B cell (primary cell): ENCODE measurements at regions not wholly inside any gene's neighbourhood (a gene's known extent, or its start where the extent isn't known, plus 50 kb on each side); places are given as distances from the start of the nearest gene placed in this dataset.

ENCODE experiments used
- ATAC-seq: fragments of 200-7000 bp; cut with Tn5 transposase; one replicate; pipeline ENCODE4 v1.10.0; 2021; ENCODE audit warnings: low read depth, mild to moderate bottlenecking, moderate number of reproducible peaks, moderate library complexity
- CTCF ChIA-PET: fragments of 350-600 bp; sonication (Branson Sonifier 250); formaldehyde crosslinking; loops from one replicate; lab custom pipeline; 2021; ENCODE audit warnings: antibody characterized with exemption, inconsistent platforms; lab: Charles Lee
- POLR2A ChIA-PET: fragments of 350-600 bp; sonication (Branson Sonifier 250); formaldehyde crosslinking; loops from one replicate; lab custom pipeline; 2021; ENCODE audit warnings: antibody characterized with exemption; lab: Charles Lee
- DNase-seq: peaks from one replicate; pipeline ENCODE4 v3.0.0; 2013
- H2AFZ ChIP-seq: 2 replicates; pipeline ENCODE4 v1.6.1; 2012; ENCODE audit warnings: mild to moderate bottlenecking, low read depth, low read length; ENCODE audit not compliant: insufficient read depth, poor library complexity, severe bottlenecking
- H3K27ac ChIP-seq, 2 donors: 1 replicate in 1 of 2; 2 replicates in 1 of 2; pipeline ENCODE4 v1.5.1; 2012 to 2013; ENCODE audit warnings: low read length in 2 of 2, mild to moderate bottlenecking in 2 of 2, moderate library complexity in 1 of 2
- H3K27me3 ChIP-seq, 4 experiments: fragments of 200-600 bp in 1 of 4; sonication (generic) in 1 of 4; replicated peaks in 1 of 4; 1 replicate in 2 of 4; 2 replicates in 2 of 4; pipeline versions ENCODE4 v1.6.1 to v1.7.0; 2013 to 2016; ENCODE audit warnings: low read length in 3 of 4, mild to moderate bottlenecking in 2 of 4, mixed read lengths in 1 of 4, moderate library complexity in 1 of 4; ENCODE audit not compliant: insufficient read depth in 4 of 4, control insufficient read depth in 3 of 4; ENCODE audit errors: control extremely low read depth in 1 of 4
- H3K36me3 ChIP-seq, 2 experiments: replicated peaks in 1 of 2; 1 replicate in 1 of 2; 2 replicates in 1 of 2; pipeline versions ENCODE4 v1.6.1 to v1.7.1; 2013; ENCODE audit warnings: low read length in 1 of 2; ENCODE audit not compliant: insufficient read depth in 2 of 2, control insufficient read depth in 1 of 2; ENCODE audit errors: control extremely low read depth in 1 of 2, extremely low read depth in 1 of 2
- H3K4me1 ChIP-seq, 2 donors: fragments of 200-600 bp in 1 of 2; sonication (generic) in 1 of 2; 1 replicate in 1 of 2; 2 replicates in 1 of 2; pipeline versions ENCODE4 v1.5.1 to v1.6.1; 2013 to 2017; ENCODE audit warnings: low read length in 2 of 2; ENCODE audit not compliant: control insufficient read depth in 2 of 2, insufficient read depth in 2 of 2
- H3K4me2 ChIP-seq: replicated peaks from 2 replicates; pipeline ENCODE3; 2012; ENCODE audit warnings: mild to moderate bottlenecking, low read depth, low read length; ENCODE audit not compliant: poor library complexity, severe bottlenecking
- H3K4me3 ChIP-seq, 5 experiments: fragments of 200-600 bp in 1 of 5; sonication (generic) in 1 of 5; 1 replicate in 3 of 5; 2 replicates in 2 of 5; pipeline versions ENCODE4 v1.5.1 to v1.7.0; 2011 to 2016; ENCODE audit warnings: low read length in 4 of 5, mild to moderate bottlenecking in 4 of 5, low read depth in 2 of 5, control low read depth in 1 of 5, moderate library complexity in 1 of 5; ENCODE audit not compliant: insufficient read depth in 1 of 5; ENCODE audit errors: control extremely low read depth in 1 of 5, extremely low read depth in 1 of 5
- H3K79me2 ChIP-seq: fragments of 200-600 bp; sonication (generic); one replicate; pipeline ENCODE4 v1.6.0; 2016; ENCODE audit warnings: low read length; ENCODE audit not compliant: control insufficient read depth, insufficient read depth
- H3K9ac ChIP-seq: fragments of 200-600 bp; sonication (generic); 2 replicates; pipeline ENCODE4 v1.6.1; 2017; ENCODE audit warnings: mild to moderate bottlenecking, low read length, moderate library complexity
- H3K9me3 ChIP-seq, 3 donors: one replicate each; pipeline versions ENCODE4 v1.6.1 to v1.7.1; 2013; ENCODE audit warnings: low read length in 2 of 3; ENCODE audit not compliant: control insufficient read depth in 2 of 3, insufficient read depth in 1 of 3; ENCODE audit errors: control extremely low read depth in 1 of 3
- H4K20me1 ChIP-seq: 2 replicates; pipeline ENCODE4 v1.6.0; 2012; ENCODE audit warnings: mild to moderate bottlenecking, low read length; ENCODE audit not compliant: insufficient read depth, control insufficient read depth, poor library complexity, severe bottlenecking
- H3K27ac Mint-ChIP-seq: one replicate; pipeline ENCODE4 v1.8.0; 2021; ENCODE audit warnings: mixed read lengths
- H3K27me3 Mint-ChIP-seq: one replicate; pipeline ENCODE4 v1.8.0; 2021; ENCODE audit warnings: mixed read lengths
- H3K4me1 Mint-ChIP-seq: one replicate; pipeline ENCODE4 v1.8.0; 2021; ENCODE audit warnings: mixed read lengths
- H3K4me3 Mint-ChIP-seq: one replicate; pipeline ENCODE4 v1.8.0; 2021; ENCODE audit warnings: mixed read lengths
- H3K9me3 Mint-ChIP-seq: one replicate; pipeline ENCODE4 v1.8.0; 2022; ENCODE audit warnings: mixed read lengths; ENCODE audit not compliant: insufficient read depth
- EZH2 ChIP-seq: IDR thresholded peaks from 2 replicates; pipeline ENCODE4 v1.6.1; 2012; ENCODE audit warnings: borderline replicate concordance, low read depth, mild to moderate bottlenecking, moderate library complexity, low read length; ENCODE audit not compliant: insufficient read depth, poor library complexity, severe bottlenecking
- WGBS: methylation state at CpG from one replicate; pipeline ENCODE4 v1.1.5; 2013; ENCODE audit warnings: missing lambda C conversion rate; ENCODE audit not compliant: insufficient coverage; 5-methylcytosine and 5-hydroxymethylcytosine counted together
- intact Hi-C: fragments of 100-400 bp; cut with micrococcal nuclease; formaldehyde crosslinking; loops from one replicate; pipeline ENCODE4 v1.10.0; 2022
- TF ChIP-seq, protein P1 (sequence below): fragments of 200-600 bp; IDR thresholded peaks from one replicate; pipeline ENCODE4 v1.8.0; 2022; ENCODE audit warnings: antibody characterized with exemption, mild to moderate bottlenecking

GRCh38 chr4:132646186-132646585 is 502.9 kb upstream of the PCDH10 start:
- Histone ChIP-seq H3K9ac (no peak overlapping the region), H3K4me1 (no peaks in the 10 kb centered on the region), H4K20me1 (no peaks in the 10 kb centered on the region), H3K4me3 (no peak overlapping the region), H3K27me3 (no peaks in the 10 kb centered on the region), H3K27ac (no peak overlapping the region), H3K4me2 (no peak overlapping the region), H3K36me3 (no peaks in the 10 kb centered on the region), H3K9me3 (no peaks in the 10 kb centered on the region), H3K79me2 (no peaks in the 10 kb centered on the region), H2AFZ (no peak overlapping the region)
- Mint-ChIP-seq H3K4me1 (no peaks in the 10 kb centered on the region), H3K27ac (no peak overlapping the region), H3K9me3 (peaks cover 6% of the 10 kb centered on the region), H3K27me3 (no peaks in the 10 kb centered on the region), H3K4me3 (no peak overlapping the region)
- ATAC-seq = no peak
- CTCF ChIA-PET = no interaction called here
- POLR2A ChIA-PET = no interaction called here
- intact Hi-C loops = no loop called here
- no peak for DNase-seq
- no CpG with 5 or more reads among the region's 2 CpGs for WGBS
- TF ChIP-seq, protein P1, sequence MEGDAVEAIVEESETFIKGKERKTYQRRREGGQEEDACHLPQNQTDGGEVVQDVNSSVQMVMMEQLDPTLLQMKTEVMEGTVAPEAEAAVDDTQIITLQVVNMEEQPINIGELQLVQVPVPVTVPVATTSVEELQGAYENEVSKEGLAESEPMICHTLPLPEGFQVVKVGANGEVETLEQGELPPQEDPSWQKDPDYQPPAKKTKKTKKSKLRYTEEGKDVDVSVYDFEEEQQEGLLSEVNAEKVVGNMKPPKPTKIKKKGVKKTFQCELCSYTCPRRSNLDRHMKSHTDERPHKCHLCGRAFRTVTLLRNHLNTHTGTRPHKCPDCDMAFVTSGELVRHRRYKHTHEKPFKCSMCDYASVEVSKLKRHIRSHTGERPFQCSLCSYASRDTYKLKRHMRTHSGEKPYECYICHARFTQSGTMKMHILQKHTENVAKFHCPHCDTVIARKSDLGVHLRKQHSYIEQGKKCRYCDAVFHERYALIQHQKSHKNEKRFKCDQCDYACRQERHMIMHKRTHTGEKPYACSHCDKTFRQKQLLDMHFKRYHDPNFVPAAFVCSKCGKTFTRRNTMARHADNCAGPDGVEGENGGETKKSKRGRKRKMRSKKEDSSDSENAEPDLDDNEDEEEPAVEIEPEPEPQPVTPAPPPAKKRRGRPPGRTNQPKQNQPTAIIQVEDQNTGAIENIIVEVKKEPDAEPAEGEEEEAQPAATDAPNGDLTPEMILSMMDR = no peak
- no peak for TF ChIP-seq EZH2

DNA sequence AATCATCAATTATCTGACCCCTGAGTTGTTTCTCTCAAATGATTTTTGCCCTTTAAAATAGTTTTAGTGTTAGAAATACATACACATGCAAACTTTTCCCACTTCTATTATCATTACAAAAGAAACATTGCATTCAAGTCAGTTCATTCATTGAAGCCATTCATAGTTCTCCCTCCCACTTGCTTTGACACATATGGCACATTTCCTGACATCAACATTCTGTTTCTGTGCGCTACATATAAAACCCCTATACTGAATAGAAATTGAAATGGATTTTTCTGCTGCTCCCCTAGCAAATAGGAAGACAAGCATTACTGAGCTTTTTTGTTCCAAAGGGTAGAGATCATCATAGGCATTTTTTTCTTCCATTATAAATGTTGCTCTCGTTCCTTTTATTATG is 497.9 kb upstream of the PCDH10 start:
- ATAC-seq (no peak), DNase-seq (no peak)
- Histone ChIP-seq H4K20me1 (no peaks in the 10 kb centered on the region), H2AFZ (no peak overlapping the region), H3K9me3 (no peaks in the 10 kb centered on the region), H3K27me3 (no peaks in the 10 kb centered on the region), H3K27ac (no peak overlapping the region), H3K4me1 (no peaks in the 10 kb centered on the region), H3K9ac (no peak overlapping the region), H3K4me3 (no peak overlapping the region), H3K4me2 (no peak overlapping the region), H3K79me2 (no peaks in the 10 kb centered on the region), H3K36me3 (no peaks in the 10 kb centered on the region)
- TF ChIP-seq EZH2 = no peak
- TF ChIP-seq, protein P1 = no peak
- H3K27me3 Mint-ChIP-seq = no peaks in the 10 kb centered on the region
- intact Hi-C loops = no loop called here
- WGBS = no CpG with 5 or more reads among the region's 2 CpGs
- no peak overlapping the region for H3K4me3 Mint-ChIP-seq
- ChIA-PET CTCF (no interaction called here), POLR2A (no interaction called here)
- peaks cover 10% of the 10 kb centered on the region for H3K9me3 Mint-ChIP-seq
- H3K4me1 Mint-ChIP-seq = no peaks in the 10 kb centered on the region
- no peak overlapping the region for H3K27ac Mint-ChIP-seq
